LNCAP (cell line): ENCODE measurements at regions not wholly inside any gene's neighbourhood (a gene's known extent, or its start where the extent isn't known, plus 50 kb on each side); places are given as distances from the start of the nearest gene placed in this dataset.

Experiments
- CTCF ChIP-seq: fragments of 450-650 bp; IDR thresholded peaks from 2 replicates; pipeline ENCODE4 v1.5.1; 2017; ENCODE audit warnings: mild to moderate bottlenecking

- TF ChIP-seq CTCF: no peak
Observed at GRCh38 chr12:66756631-66757030, 77.8 kb upstream of the GRIP1 start.

- TF ChIP-seq CTCF: no peak
Observed at GRCh38 chr12:66763467-66763866, 84.6 kb upstream of the GRIP1 start.

GRCh38 chr12:66765204-66765603 lies 86.3 kb upstream of the GRIP1 start:
- no peak for TF ChIP-seq CTCF

- TF ChIP-seq CTCF: no peak
Observed at GRCh38 chr12:66767536-66767935, 88.7 kb upstream of the GRIP1 start.

GRCh38 chr12:66768293-66768692 lies 89.4 kb upstream of the GRIP1 start:
- TF ChIP-seq CTCF: no peak

GRCh38 chr12:66774929-66775328 lies 96.1 kb upstream of the GRIP1 start:
- no peak for TF ChIP-seq CTCF

GRCh38 chr12:66775871-66776270 lies 97.0 kb upstream of the GRIP1 start:
- TF ChIP-seq CTCF: no peak

GRCh38 chr12:66776974-66777373 lies 98.1 kb upstream of the GRIP1 start:
- no peak for TF ChIP-seq CTCF
